ENCODE measurements at regions not wholly inside any gene's neighbourhood (a gene's known extent, or its start where the extent isn't known, plus 50 kb on each side); places are given as distances from the start of the nearest gene placed in this dataset.

DNA sequence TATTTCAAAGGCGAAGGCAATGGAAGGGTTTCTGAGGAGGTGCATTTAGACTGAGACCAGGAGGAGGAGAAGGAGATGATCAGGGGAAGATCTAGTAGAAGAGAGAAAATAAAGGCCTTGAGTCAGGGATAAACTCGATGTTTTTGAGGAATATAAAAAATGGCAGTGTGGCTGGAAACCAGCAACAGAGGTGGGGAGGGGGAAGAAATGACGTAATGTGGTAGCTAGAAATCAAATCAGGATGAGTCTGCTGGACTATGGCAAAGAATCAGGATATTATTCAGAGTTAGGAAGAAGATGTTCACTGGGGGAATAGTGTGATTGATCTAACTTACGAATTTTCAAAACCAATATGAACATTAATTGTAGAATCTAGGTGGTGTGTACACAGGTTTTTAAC is 1673.9 kb upstream of the WWC1 start:
- TF ChIP-seq EZH2 (IDR thresholded peaks at IDR 0.05) (no peak), POLR2AphosphoS5 (IDR thresholded peaks at IDR 0.05; ENCODE audit: borderline replicate concordance, low read depth, low read length) (no peak), FOXP2 (optimal IDR thresholded peaks at IDR 0.05; ENCODE audit: control extremely low read depth, extremely low read length, insufficient read depth) (no peak)
